Ishikawa (cell line): ENCODE measurements at regions not wholly inside any gene's neighbourhood (a gene's known extent, or its start where the extent isn't known, plus 50 kb on each side); places are given as distances from the start of the nearest gene placed in this dataset.

Experiments
- CEBPB ChIP-seq: IDR thresholded peaks from 2 replicates; pipeline ENCODE4 v1.6.1; 2012
- CREB1 ChIP-seq: IDR thresholded peaks from 2 replicates; pipeline ENCODE4 v1.6.1; 2012; ENCODE audit warnings: low read depth
- EGR1 ChIP-seq: IDR thresholded peaks from 2 replicates; pipeline ENCODE4 v1.6.1; 2012
- EP300 ChIP-seq: IDR thresholded peaks from 2 replicates; pipeline ENCODE4 v1.6.1; 2012; ENCODE audit warnings: borderline replicate concordance
- FOXM1 ChIP-seq: IDR thresholded peaks from 2 replicates; pipeline ENCODE4 v1.6.1; 2012; ENCODE audit warnings: low read depth, borderline replicate concordance
- NFIC ChIP-seq: IDR thresholded peaks from 2 replicates; pipeline ENCODE4 v1.6.1; 2012
- RAD21 ChIP-seq: IDR thresholded peaks from 2 replicates; pipeline ENCODE4 v1.6.1; 2012; ENCODE audit warnings: low read depth
- TAF1 ChIP-seq: IDR thresholded peaks from 2 replicates; pipeline ENCODE4 v1.6.1; 2012; ENCODE audit warnings: low read depth, mild to moderate bottlenecking
- TCF12 ChIP-seq: IDR thresholded peaks from 2 replicates; pipeline ENCODE4 v1.6.1; 2012; ENCODE audit warnings: low read depth
- TEAD4 ChIP-seq: IDR thresholded peaks from 2 replicates; pipeline ENCODE4 v1.6.1; 2012
- YY1 ChIP-seq: IDR thresholded peaks from 2 replicates; pipeline ENCODE4 v1.6.1; 2012; ENCODE audit warnings: low read depth
- ZBTB7A ChIP-seq: IDR thresholded peaks from 2 replicates; pipeline ENCODE4 v1.6.1; 2012; ENCODE audit warnings: low read depth
- TF ChIP-seq, protein P1 (sequence below): IDR thresholded peaks from 2 replicates; pipeline ENCODE4 v1.6.1; 2012
- TF ChIP-seq, protein P2 (sequence below): IDR thresholded peaks from 2 replicates; pipeline ENCODE4 v1.6.1; 2012; ENCODE audit warnings: low read depth, mild to moderate bottlenecking
- TF ChIP-seq, protein P3 (sequence below): IDR thresholded peaks from 2 replicates; pipeline ENCODE4 v1.6.1; 2012

DNA sequence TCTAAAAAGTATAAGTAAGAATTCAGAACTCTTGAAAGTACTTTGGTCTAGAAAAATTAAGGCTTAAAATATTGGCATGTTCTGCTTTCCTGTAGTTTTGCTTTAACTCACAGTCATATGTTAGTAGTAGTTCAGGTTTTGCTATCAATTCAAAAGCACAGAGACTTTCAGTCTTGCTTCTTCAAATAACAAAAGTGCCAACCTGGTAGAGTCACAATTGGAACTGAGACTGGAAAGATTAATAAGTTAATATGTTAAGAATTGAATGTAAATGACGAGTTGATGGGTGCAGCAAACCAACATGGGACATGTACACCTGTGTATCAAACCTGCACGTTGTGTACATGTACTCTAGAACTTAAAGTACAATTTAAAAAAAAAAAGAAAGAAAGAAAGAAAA, 822.3 kb downstream of the MTRR start:
- TF ChIP-seq TCF12 (no peak), EGR1 (no peak), CREB1 (no peak), TAF1 (no peak), ZBTB7A (no peak), EP300 (no peak), TEAD4 (no peak), FOXM1 (no peak), CEBPB (no peak), NFIC (no peak), YY1 (no peak), RAD21 (no peak)
- TF ChIP-seq, protein P1, sequence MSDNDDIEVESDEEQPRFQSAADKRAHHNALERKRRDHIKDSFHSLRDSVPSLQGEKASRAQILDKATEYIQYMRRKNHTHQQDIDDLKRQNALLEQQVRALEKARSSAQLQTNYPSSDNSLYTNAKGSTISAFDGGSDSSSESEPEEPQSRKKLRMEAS, result no peak
- TF ChIP-seq, protein P2, sequence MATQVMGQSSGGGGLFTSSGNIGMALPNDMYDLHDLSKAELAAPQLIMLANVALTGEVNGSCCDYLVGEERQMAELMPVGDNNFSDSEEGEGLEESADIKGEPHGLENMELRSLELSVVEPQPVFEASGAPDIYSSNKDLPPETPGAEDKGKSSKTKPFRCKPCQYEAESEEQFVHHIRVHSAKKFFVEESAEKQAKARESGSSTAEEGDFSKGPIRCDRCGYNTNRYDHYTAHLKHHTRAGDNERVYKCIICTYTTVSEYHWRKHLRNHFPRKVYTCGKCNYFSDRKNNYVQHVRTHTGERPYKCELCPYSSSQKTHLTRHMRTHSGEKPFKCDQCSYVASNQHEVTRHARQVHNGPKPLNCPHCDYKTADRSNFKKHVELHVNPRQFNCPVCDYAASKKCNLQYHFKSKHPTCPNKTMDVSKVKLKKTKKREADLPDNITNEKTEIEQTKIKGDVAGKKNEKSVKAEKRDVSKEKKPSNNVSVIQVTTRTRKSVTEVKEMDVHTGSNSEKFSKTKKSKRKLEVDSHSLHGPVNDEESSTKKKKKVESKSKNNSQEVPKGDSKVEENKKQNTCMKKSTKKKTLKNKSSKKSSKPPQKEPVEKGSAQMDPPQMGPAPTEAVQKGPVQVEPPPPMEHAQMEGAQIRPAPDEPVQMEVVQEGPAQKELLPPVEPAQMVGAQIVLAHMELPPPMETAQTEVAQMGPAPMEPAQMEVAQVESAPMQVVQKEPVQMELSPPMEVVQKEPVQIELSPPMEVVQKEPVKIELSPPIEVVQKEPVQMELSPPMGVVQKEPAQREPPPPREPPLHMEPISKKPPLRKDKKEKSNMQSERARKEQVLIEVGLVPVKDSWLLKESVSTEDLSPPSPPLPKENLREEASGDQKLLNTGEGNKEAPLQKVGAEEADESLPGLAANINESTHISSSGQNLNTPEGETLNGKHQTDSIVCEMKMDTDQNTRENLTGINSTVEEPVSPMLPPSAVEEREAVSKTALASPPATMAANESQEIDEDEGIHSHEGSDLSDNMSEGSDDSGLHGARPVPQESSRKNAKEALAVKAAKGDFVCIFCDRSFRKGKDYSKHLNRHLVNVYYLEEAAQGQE, result no peak
- TF ChIP-seq, protein P3, sequence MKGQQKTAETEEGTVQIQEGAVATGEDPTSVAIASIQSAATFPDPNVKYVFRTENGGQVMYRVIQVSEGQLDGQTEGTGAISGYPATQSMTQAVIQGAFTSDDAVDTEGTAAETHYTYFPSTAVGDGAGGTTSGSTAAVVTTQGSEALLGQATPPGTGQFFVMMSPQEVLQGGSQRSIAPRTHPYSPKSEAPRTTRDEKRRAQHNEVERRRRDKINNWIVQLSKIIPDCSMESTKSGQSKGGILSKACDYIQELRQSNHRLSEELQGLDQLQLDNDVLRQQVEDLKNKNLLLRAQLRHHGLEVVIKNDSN, result no peak

DNA sequence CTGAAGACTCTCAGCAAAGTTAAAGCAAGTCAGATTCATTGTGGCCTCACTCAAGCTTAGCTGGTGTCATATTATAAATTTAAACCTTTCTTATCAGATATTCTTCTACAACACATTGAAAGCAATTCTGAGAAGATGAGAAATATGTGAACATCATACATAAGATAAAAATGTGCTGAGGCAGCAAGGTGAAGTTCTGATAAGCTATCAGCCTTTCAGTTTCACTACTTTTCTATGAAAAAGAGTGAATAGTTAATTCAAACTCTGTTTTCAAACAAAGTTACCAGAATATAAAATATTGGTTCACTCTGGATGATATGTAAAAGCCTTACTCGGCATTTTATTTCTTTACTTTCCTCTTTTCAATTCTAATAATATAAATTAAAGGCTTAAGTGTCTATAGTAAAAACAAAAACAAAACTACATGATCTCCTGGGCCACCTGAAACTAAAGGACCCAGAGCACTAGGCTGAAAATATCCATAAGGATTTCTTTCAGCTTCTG, 824.4 kb downstream of the MTRR start:
- TF ChIP-seq CEBPB, result no peak
- TF ChIP-seq CREB1, result no peak
- TF ChIP-seq EP300, result no peak
- TF ChIP-seq, protein P2, result no peak
- TF ChIP-seq YY1, result no peak
- TF ChIP-seq TAF1, result no peak
- TF ChIP-seq, protein P1, result no peak
- TF ChIP-seq ZBTB7A, result no peak
- no peak for TF ChIP-seq TEAD4
- TF ChIP-seq RAD21, result no peak
- TF ChIP-seq NFIC, result no peak
- TF ChIP-seq, protein P3, result no peak
- no peak for TF ChIP-seq EGR1
- TF ChIP-seq FOXM1, result no peak
- TF ChIP-seq TCF12, result no peak

DNA sequence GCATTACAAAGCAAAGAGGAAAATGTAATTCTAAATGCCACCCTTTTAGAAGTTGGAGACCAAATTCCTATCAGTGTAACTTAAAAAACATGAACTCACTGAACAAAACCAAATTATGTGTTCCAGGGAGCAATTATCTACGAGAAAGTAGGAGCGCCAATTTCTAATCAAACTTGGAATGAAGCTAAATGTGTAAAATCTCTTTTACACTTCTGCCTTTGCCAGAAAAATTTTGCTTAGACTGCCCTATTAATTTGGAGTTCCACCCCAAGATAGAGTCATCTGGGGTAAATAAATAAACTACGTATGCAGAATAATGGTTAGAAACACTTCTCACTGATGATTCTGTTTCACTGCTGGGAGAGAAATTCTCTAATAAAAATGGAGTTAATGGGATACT, 825.6 kb downstream of the MTRR start:
- TF ChIP-seq RAD21, result no peak
- no peak for TF ChIP-seq CEBPB
- TF ChIP-seq CREB1, result no peak
- TF ChIP-seq TAF1, result no peak
- TF ChIP-seq ZBTB7A, result no peak
- no peak for TF ChIP-seq YY1
- TF ChIP-seq, protein P1, result no peak
- TF ChIP-seq, protein P3, result no peak

DNA sequence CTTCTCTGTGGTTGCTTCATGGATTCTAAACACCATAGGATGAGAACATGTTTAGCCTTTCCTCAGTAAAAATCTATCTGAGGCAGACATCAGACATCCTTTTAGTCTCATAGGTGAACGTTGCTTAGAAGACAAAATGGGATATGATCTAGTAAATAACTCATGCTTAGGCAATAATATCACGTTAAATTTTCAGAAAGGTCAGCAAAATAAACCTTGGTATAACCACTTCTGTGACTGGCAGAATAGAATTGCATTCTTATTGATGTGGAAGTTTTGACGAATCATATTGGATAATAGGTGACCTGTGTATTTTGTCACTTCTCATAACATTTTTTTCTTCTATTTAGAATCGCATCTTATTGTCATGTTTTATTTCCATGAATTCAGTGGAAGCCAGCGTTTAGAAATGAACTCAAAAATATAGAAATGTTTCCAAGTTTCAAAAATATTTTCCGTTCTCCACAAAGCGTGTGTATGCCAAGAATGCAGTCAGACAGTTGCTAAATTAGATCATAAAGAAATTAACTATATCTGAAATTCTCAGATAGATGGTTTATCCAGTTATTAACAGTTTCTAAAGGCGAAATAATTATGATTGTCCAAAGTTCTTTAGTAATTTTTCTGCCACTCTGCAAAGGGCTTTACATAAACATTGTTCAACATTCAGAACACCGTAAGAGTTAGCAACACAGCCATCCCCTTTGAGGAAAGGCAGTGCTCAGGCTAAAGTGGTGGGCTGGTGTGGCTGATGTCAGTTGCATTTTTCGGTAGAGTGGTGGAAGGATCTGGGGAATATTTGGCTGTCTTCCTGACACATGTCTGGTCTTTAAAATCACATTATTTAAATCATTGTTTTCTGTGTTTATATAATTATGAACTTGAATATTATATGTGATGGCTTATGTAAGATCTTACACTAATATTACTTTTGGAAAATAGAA, 827.2 kb downstream of the MTRR start:
- no peak for TF ChIP-seq CREB1
- TF ChIP-seq EGR1, result no peak
- TF ChIP-seq NFIC, result no peak

DNA sequence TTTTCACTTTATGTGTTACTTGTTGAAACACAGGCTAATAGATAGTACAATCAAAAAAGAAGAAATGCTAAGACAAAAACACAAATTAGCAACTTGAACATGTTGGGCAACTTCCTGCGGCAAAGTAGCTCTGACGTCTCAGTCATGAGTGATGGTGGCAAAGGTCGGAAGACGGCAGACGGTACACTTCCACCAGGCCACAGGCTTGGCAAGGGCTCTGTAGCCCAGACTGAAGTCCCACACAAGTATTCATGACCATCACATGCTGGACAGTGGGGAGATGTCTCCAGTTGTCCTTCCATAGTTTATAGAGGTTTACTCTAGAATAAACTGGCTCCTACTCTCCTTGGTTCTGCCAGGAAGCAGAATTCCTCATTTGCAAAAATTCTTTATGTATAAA, 831.3 kb downstream of the MTRR start:
- TF ChIP-seq CREB1 (no peak), TEAD4 (no peak), EGR1 (no peak)
- TF ChIP-seq, protein P2, result no peak
